Hepatocyte (in vitro differentiated cells): ENCODE measurements at regions not wholly inside any gene's neighbourhood (a gene's known extent, or its start where the extent isn't known, plus 50 kb on each side); places are given as distances from the start of the nearest gene placed in this dataset.

Experiments used
- CTCF ChIP-seq: fragments of 200-600 bp; sonication (generic); IDR thresholded peaks from 2 replicates; pipeline ENCODE4 v1.5.1; 2016; ENCODE audit warnings: antibody characterized with exemption, mild to moderate bottlenecking; ENCODE audit not compliant: poor library complexity
- EZH2 ChIP-seq: fragments of 200-600 bp; sonication (generic); IDR thresholded peaks from 2 replicates; pipeline ENCODE4 v1.6.1; 2016; ENCODE audit warnings: antibody characterized with exemption, mild to moderate bottlenecking, borderline replicate concordance

DNA sequence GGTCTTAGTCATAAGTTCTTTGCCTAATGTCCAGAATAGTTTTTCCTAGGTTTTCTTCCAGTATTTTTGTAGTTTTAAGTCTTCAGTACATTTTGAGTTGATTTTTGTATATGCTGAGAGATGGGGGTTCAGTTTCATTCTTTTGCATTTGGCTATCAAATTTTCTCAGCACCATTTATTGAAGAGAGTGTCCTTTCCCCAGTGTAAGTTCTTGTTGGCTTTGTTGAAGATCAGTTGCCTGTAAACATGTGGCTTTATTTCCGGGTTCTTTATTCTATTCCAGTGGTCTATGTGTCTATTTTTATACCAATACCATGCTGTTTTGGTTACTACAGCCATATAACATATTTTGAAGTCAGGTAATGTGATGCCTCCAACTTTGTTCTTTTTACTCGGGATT is 87.5 kb upstream of the MYCN start:
- TF ChIP-seq CTCF = no peak
- no peak for TF ChIP-seq EZH2
